Trophoblast cell (in vitro differentiated cells and primary cell): ENCODE measurements at regions not wholly inside any gene's neighbourhood (a gene's known extent, or its start where the extent isn't known, plus 50 kb on each side); places are given as distances from the start of the nearest gene placed in this dataset.

Source experiments
- DNase-seq, 2 donors: peaks; one replicate each; pipeline ENCODE4 v3.0.0-alpha.2; 2016
- H2AFZ ChIP-seq: 2 replicates; pipeline ENCODE4 v1.6.1; 2013; ENCODE audit warnings: low read length, moderate library complexity, mild to moderate bottlenecking; ENCODE audit not compliant: insufficient read depth, poor library complexity
- H2AK5ac ChIP-seq: 2 replicates; pipeline ENCODE4 v1.6.1; 2013; ENCODE audit warnings: mild to moderate bottlenecking, low read length
- H2BK120ac ChIP-seq: 2 replicates; pipeline ENCODE4 v1.6.1; 2013; ENCODE audit warnings: low read length, mild to moderate bottlenecking, moderate library complexity; ENCODE audit not compliant: insufficient read depth, poor library complexity
- H2BK12ac ChIP-seq: 2 replicates; pipeline ENCODE4 v1.6.1; 2013; ENCODE audit warnings: mild to moderate bottlenecking, low read length, moderate library complexity
- H2BK5ac ChIP-seq: 2 replicates; pipeline ENCODE4 v1.6.1; 2013; ENCODE audit warnings: low read length, low read depth, moderate library complexity, mild to moderate bottlenecking; ENCODE audit not compliant: poor library complexity
- H3K14ac ChIP-seq: 2 replicates; pipeline ENCODE4 v1.6.1; 2013; ENCODE audit warnings: mild to moderate bottlenecking, low read length
- H3K18ac ChIP-seq: 2 replicates; pipeline ENCODE4 v1.6.1; 2013; ENCODE audit warnings: mild to moderate bottlenecking, low read length
- H3K23ac ChIP-seq: 2 replicates; pipeline ENCODE4 v1.6.1; 2013; ENCODE audit warnings: low read length
- H3K27ac ChIP-seq: 2 replicates; pipeline ENCODE4 v1.5.1; 2013; ENCODE audit warnings: low read depth, mild to moderate bottlenecking, inconsistent platforms, low read length, moderate library complexity
- H3K27me3 ChIP-seq: 2 replicates; pipeline ENCODE4 v1.6.1; 2013; ENCODE audit warnings: inconsistent platforms, mild to moderate bottlenecking, low read length, moderate library complexity; ENCODE audit not compliant: insufficient read depth
- H3K36me3 ChIP-seq, 2 experiments: 1 replicate in 1 of 2; 2 replicates in 1 of 2; pipeline ENCODE4 v1.6.1; 2013; ENCODE audit warnings: low read length in 2 of 2, mild to moderate bottlenecking in 2 of 2, moderate library complexity in 1 of 2; ENCODE audit not compliant: insufficient read depth in 2 of 2, control insufficient read depth in 1 of 2
- H3K4ac ChIP-seq: 2 replicates; pipeline ENCODE4 v1.6.1; 2013; ENCODE audit warnings: low read depth, mild to moderate bottlenecking, low read length, moderate library complexity
- H3K4me1 ChIP-seq, 2 experiments: 1 replicate in 1 of 2; 2 replicates in 1 of 2; pipeline ENCODE4 v1.6.1; 2013; ENCODE audit warnings: low read length in 2 of 2, mild to moderate bottlenecking in 2 of 2, moderate library complexity in 1 of 2; ENCODE audit not compliant: insufficient read depth in 2 of 2, control insufficient read depth in 1 of 2
- H3K4me2 ChIP-seq: 2 replicates; pipeline ENCODE4 v1.6.1; 2013; ENCODE audit warnings: inconsistent platforms, mild to moderate bottlenecking, low read length, moderate library complexity
- H3K4me3 ChIP-seq: 2 replicates; pipeline ENCODE4 v1.5.1; 2013; ENCODE audit warnings: mild to moderate bottlenecking, low read depth, low read length, inconsistent platforms
- H3K79me1 ChIP-seq: one replicate; pipeline ENCODE4 v1.6.1; 2013; ENCODE audit warnings: low read length
- H3K79me2 ChIP-seq: 2 replicates; pipeline ENCODE4 v1.6.1; 2013; ENCODE audit warnings: low read length, mild to moderate bottlenecking; ENCODE audit not compliant: control insufficient read depth, insufficient read depth, poor library complexity
- H3K9ac ChIP-seq: 2 replicates; pipeline ENCODE4 v1.6.1; 2013; ENCODE audit warnings: mild to moderate bottlenecking, low read length
- H3K9me3 ChIP-seq: 2 replicates; pipeline ENCODE4 v1.6.1; 2013; ENCODE audit warnings: low read depth, mild to moderate bottlenecking, control low read depth, inconsistent platforms, low read length; ENCODE audit not compliant: insufficient read depth
- H4K12ac ChIP-seq: 2 replicates; pipeline ENCODE4 v1.6.1; 2013; ENCODE audit warnings: low read depth, mild to moderate bottlenecking, low read length, moderate library complexity
- H4K8ac ChIP-seq: 2 replicates; pipeline ENCODE4 v1.6.1; 2013; ENCODE audit warnings: low read depth, mild to moderate bottlenecking, low read length, moderate library complexity
- H4K91ac ChIP-seq: one replicate; pipeline ENCODE4 v1.6.1; 2013; ENCODE audit warnings: low read depth, mild to moderate bottlenecking, low read length, moderate library complexity
- WGBS: extraction: QIAGEN DNeasy Blood & Tissue Kit; methylation state at CpG from one replicate; pipeline ENCODE4 v1.1.7; 2013; ENCODE audit warnings: missing lambda C conversion rate; ENCODE audit not compliant: insufficient read length, insufficient coverage; ENCODE audit errors: extremely low coverage; 5-methylcytosine and 5-hydroxymethylcytosine counted together

GRCh38 chr9:18018661-18019060 lies 439.8 kb downstream of the SH3GL2 start:
- DNase-seq: no peak
- Histone ChIP-seq H3K27me3 (no peaks in the 10 kb centered on the region), H3K4me1 (no peaks in the 10 kb centered on the region), H4K12ac (no peak overlapping the region), H3K4ac (no peak overlapping the region), H3K36me3 (no peaks in the 10 kb centered on the region), H4K8ac (no peak overlapping the region), H2AK5ac (no peak overlapping the region), H3K14ac (no peak overlapping the region), H3K9me3 (no peaks in the 10 kb centered on the region), H3K27ac (no peak overlapping the region), H3K79me2 (no peaks in the 10 kb centered on the region), H3K4me2 (no peak overlapping the region), H3K9ac (no peak overlapping the region), H3K79me1 (no peaks in the 10 kb centered on the region), H3K18ac (no peak overlapping the region), H2AFZ (no peak overlapping the region), H2BK5ac (no peak overlapping the region), H4K91ac (no peak overlapping the region), H3K4me3 (no peak overlapping the region), H3K23ac (no peak overlapping the region), H2BK12ac (no peak overlapping the region), H2BK120ac (no peak overlapping the region)
- WGBS: no CpG with 5 or more reads among the region's 2 CpGs

GRCh38 chr9:18020121-18020745 lies 441.4 kb downstream of the SH3GL2 start:
- H2BK12ac ChIP-seq: no peak overlapping the region
- H4K8ac ChIP-seq: no peak overlapping the region
- H3K18ac ChIP-seq: no peak overlapping the region
- no peaks in the 10 kb centered on the region for H3K9me3 ChIP-seq
- H3K27ac ChIP-seq: no peak overlapping the region
- no peak overlapping the region for H4K91ac ChIP-seq
- no peak for DNase-seq
- no CpG with 5 or more reads among the region's 6 CpGs for whole genome bisulfite sequencing
- no peak overlapping the region for H3K9ac ChIP-seq
- H3K4me1 ChIP-seq: no peaks in the 10 kb centered on the region
- no peaks in the 10 kb centered on the region for H3K79me2 ChIP-seq
- no peak overlapping the region for H2AFZ ChIP-seq
- no peak overlapping the region for H3K4me2 ChIP-seq
- no peak overlapping the region for H4K12ac ChIP-seq
- no peaks in the 10 kb centered on the region for H3K27me3 ChIP-seq
- H3K23ac ChIP-seq: no peak overlapping the region
- H3K36me3 ChIP-seq: no peaks in the 10 kb centered on the region
- H2BK120ac ChIP-seq: no peak overlapping the region
- no peak overlapping the region for H3K4me3 ChIP-seq
- H3K4ac ChIP-seq: no peak overlapping the region
- no peak overlapping the region for H2BK5ac ChIP-seq
- no peak overlapping the region for H2AK5ac ChIP-seq
- H3K79me1 ChIP-seq: no peaks in the 10 kb centered on the region
- H3K14ac ChIP-seq: no peak overlapping the region

GRCh38 chr9:18022642-18023041 lies 443.8 kb downstream of the SH3GL2 start:
- Histone ChIP-seq H3K27me3 (no peaks in the 10 kb centered on the region), H2AFZ (no peak overlapping the region), H3K27ac (no peak overlapping the region), H3K18ac (no peak overlapping the region), H3K23ac (no peak overlapping the region), H4K91ac (no peak overlapping the region), H3K4me3 (no peak overlapping the region), H2BK120ac (no peak overlapping the region), H2BK5ac (no peak overlapping the region), H3K9me3 (no peaks in the 10 kb centered on the region), H3K4ac (no peak overlapping the region), H2BK12ac (no peak overlapping the region), H2AK5ac (no peak overlapping the region), H3K14ac (no peak overlapping the region), H4K12ac (no peak overlapping the region), H4K8ac (no peak overlapping the region), H3K79me2 (no peaks in the 10 kb centered on the region), H3K79me1 (no peaks in the 10 kb centered on the region), H3K4me1 (no peaks in the 10 kb centered on the region), H3K4me2 (no peak overlapping the region), H3K9ac (no peak overlapping the region), H3K36me3 (no peaks in the 10 kb centered on the region)
- no peak for DNase-seq
- WGBS: no CpG with 5 or more reads among the region's 2 CpGs

GRCh38 chr9:18023332-18023731 lies 444.5 kb downstream of the SH3GL2 start:
- H2BK5ac ChIP-seq: no peak overlapping the region
- no peak overlapping the region for H4K91ac ChIP-seq
- no peak overlapping the region for H2BK12ac ChIP-seq
- H3K4me3 ChIP-seq: no peak overlapping the region
- no peak overlapping the region for H2AFZ ChIP-seq
- no peak overlapping the region for H3K14ac ChIP-seq
- no peak overlapping the region for H2AK5ac ChIP-seq
- H2BK120ac ChIP-seq: no peak overlapping the region
- H3K36me3 ChIP-seq: no peaks in the 10 kb centered on the region
- no peak overlapping the region for H3K9ac ChIP-seq
- no peaks in the 10 kb centered on the region for H3K4me1 ChIP-seq
- H3K23ac ChIP-seq: no peak overlapping the region
- H3K27ac ChIP-seq: no peak overlapping the region
- H3K9me3 ChIP-seq: no peaks in the 10 kb centered on the region
- H3K27me3 ChIP-seq: no peaks in the 10 kb centered on the region
- no peak overlapping the region for H3K18ac ChIP-seq
- H4K12ac ChIP-seq: no peak overlapping the region
- DNase-seq: no peak
- H4K8ac ChIP-seq: no peak overlapping the region
- H3K4me2 ChIP-seq: no peak overlapping the region
- H3K79me2 ChIP-seq: no peaks in the 10 kb centered on the region
- no peak overlapping the region for H3K4ac ChIP-seq
- H3K79me1 ChIP-seq: no peaks in the 10 kb centered on the region
- WGBS: no CpG with 5 or more reads among the region's 3 CpGs
